Tibial nerve (tissue), 4 donors: ENCODE measurements at regions not wholly inside any gene's neighbourhood (a gene's known extent, or its start where the extent isn't known, plus 50 kb on each side); places are given as distances from the start of the nearest gene placed in this dataset.

ENCODE experiments used
- DNase-seq, 2 donors: peaks; one replicate each; pipeline ENCODE4 v3.0.0-alpha.2; 2019; ENCODE audit warnings: low spot score in 2 of 2
- H3K27ac ChIP-seq, 4 donors: fragments of 200-600 bp; sonication (generic) in 3 of 4; one replicate each; pipeline ENCODE4 v1.5.1; 2017 to 2019; ENCODE audit warnings: mild to moderate bottlenecking in 1 of 4
- H3K27me3 ChIP-seq, 2 donors: fragments of 200-600 bp; sonication (generic) in 1 of 2; one replicate each; pipeline versions ENCODE4 v1.5.1 to v1.6.0; 2017 to 2019
- H3K36me3 ChIP-seq, 3 donors: fragments of 200-600 bp; sonication (generic); one replicate each; pipeline ENCODE4 v1.5.1; 2018 to 2019
- H3K4me1 ChIP-seq, 4 donors: fragments of 200-600 bp; sonication (generic) in 3 of 4; one replicate each; pipeline ENCODE4 v1.5.1; 2017 to 2019
- H3K4me3 ChIP-seq, 4 donors: fragments of 200-600 bp; sonication (generic) in 3 of 4; one replicate each; pipeline ENCODE4 v1.5.1; 2017 to 2019; ENCODE audit warnings: mild to moderate bottlenecking in 1 of 4, moderate library complexity in 1 of 4
- H3K9me3 ChIP-seq, 4 donors: fragments of 200-600 bp; sonication (generic) in 3 of 4; one replicate each; pipeline ENCODE4 v1.5.1; 2017 to 2019
- EP300 ChIP-seq, 2 donors: sonication (generic); formaldehyde crosslinking; IDR thresholded peaks; one replicate each; pipeline ENCODE4 v1.6.1; 2017; ENCODE audit warnings: antibody characterized with exemption in 2 of 2, mild to moderate bottlenecking in 1 of 2
- POLR2A ChIP-seq, 2 donors: fragments of 450-650 bp; IDR thresholded peaks; one replicate each; pipeline ENCODE4 v1.6.1; 2017; ENCODE audit warnings: antibody characterized with exemption in 2 of 2, mild to moderate bottlenecking in 2 of 2, moderate library complexity in 2 of 2
- WGBS, 2 donors: methylation state at CpG; one replicate each; pipeline ENCODE4 v1.1.5; 2018; 5-methylcytosine and 5-hydroxymethylcytosine counted together
- TF ChIP-seq, protein P1 (sequence below), 5 experiments: fragments of 200-600 bp in 3 of 5; fragments of 450-650 bp in 2 of 5; sonication (generic) in 3 of 5; IDR thresholded peaks; one replicate each; pipeline ENCODE4 v1.5.1; 2016 to 2019; ENCODE audit warnings: antibody characterized with exemption in 5 of 5, mild to moderate bottlenecking in 3 of 5, moderate library complexity in 2 of 5

DNA sequence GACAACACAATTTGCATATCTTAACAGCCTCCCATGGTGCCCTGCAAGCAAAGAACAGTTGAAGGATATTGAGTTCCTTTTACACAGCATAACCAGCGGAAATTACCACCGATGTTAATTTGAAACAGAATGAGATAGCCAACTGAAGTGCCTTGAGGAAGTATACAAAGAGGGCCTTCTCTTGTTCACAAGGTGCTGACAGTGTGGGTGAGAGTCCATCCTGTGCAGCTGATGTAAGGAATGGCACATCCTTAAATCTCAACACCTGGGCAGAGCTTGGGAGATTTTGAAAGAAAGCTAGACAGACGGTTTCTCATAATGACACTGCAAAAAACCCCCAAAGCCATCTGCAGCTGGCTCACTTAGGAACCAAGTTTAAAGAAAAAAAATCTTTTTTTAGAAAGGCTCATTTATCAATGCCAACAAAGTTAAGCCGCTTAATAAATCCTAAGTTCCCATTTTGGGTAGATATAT is 818.6 kb downstream of the KCNJ2 start:
- DNase-seq = no peak
- H3K9me3 ChIP-seq = peaks cover 0 to 28% (median 0%) of the 10 kb centered on the region in 4 donors
- TF ChIP-seq EP300 (IDR thresholded peaks at IDR 0.05) (no peak), POLR2A (IDR thresholded peaks at IDR 0.05) (no peak)
- TF ChIP-seq, protein P1, sequence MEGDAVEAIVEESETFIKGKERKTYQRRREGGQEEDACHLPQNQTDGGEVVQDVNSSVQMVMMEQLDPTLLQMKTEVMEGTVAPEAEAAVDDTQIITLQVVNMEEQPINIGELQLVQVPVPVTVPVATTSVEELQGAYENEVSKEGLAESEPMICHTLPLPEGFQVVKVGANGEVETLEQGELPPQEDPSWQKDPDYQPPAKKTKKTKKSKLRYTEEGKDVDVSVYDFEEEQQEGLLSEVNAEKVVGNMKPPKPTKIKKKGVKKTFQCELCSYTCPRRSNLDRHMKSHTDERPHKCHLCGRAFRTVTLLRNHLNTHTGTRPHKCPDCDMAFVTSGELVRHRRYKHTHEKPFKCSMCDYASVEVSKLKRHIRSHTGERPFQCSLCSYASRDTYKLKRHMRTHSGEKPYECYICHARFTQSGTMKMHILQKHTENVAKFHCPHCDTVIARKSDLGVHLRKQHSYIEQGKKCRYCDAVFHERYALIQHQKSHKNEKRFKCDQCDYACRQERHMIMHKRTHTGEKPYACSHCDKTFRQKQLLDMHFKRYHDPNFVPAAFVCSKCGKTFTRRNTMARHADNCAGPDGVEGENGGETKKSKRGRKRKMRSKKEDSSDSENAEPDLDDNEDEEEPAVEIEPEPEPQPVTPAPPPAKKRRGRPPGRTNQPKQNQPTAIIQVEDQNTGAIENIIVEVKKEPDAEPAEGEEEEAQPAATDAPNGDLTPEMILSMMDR (IDR thresholded peaks at IDR 0.05) = no peak
- no peaks in the 10 kb centered on the region for H3K36me3 ChIP-seq
- no peaks in the 10 kb centered on the region for H3K27me3 ChIP-seq
- no peak overlapping the region for H3K4me3 ChIP-seq
- 47 to 55% methylated on average over 4 of the region's 4 CpGs for WGBS, 2 donors
- no peak overlapping the region for H3K27ac ChIP-seq
- H3K4me1 ChIP-seq = no peaks in the 10 kb centered on the region

GRCh38 chr17:70988622-70989021 is 819.3 kb downstream of the KCNJ2 start:
- no peak overlapping the region for H3K27ac ChIP-seq
- TF ChIP-seq, protein P1 (IDR thresholded peaks at IDR 0.05) = no peak
- TF ChIP-seq POLR2A (IDR thresholded peaks at IDR 0.05) (no peak), EP300 (IDR thresholded peaks at IDR 0.05) (no peak)

DNA sequence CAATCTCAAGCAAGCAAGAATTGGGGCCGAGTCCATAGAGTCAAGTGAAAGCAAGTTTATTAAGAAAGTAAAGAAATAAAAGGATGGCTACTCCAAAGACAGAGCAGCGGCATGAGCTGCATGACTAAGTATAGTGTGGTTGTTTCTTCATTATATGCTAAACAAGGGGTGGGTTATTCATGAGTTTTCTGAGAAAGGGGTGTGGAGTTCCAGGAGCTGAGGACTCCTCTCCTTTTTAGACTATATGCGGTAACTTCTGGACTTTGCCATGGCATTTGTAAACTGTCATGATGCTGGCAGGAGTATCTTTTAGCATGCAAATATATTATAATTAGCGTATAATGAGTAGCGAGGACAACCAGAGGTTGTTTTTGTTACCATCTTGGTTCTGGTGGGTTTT is 819.9 kb downstream of the KCNJ2 start:
- Histone ChIP-seq H3K27ac (no peak overlapping the region), H3K9me3 (peaks cover 0 to 18% (median 0%) of the 10 kb centered on the region in 4 donors), H3K4me3 (no peak overlapping the region), H3K27me3 (no peaks in the 10 kb centered on the region), H3K36me3 (no peaks in the 10 kb centered on the region), H3K4me1 (no peaks in the 10 kb centered on the region)
- WGBS, 2 donors = 90 to 91% methylated on average over 5 of the region's 5 CpGs
- DNase-seq = no peak
- TF ChIP-seq POLR2A (IDR thresholded peaks at IDR 0.05) (no peak), EP300 (IDR thresholded peaks at IDR 0.05) (no peak)
- TF ChIP-seq, protein P1 (IDR thresholded peaks at IDR 0.05) = no peak

More at GRCh38 chr17:70988622-70989021, 819.3 kb downstream of the KCNJ2 start:
- Histone ChIP-seq H3K27me3 (no peaks in the 10 kb centered on the region), H3K4me3 (no peak overlapping the region), H3K4me1 (no peaks in the 10 kb centered on the region), H3K9me3 (peaks cover 0 to 25% (median 0%) of the 10 kb centered on the region in 4 donors), H3K36me3 (no peaks in the 10 kb centered on the region)
- no peak for DNase-seq
- 79 to 80% methylated on average over 1 of the region's 1 CpG for WGBS, 2 donors

DNA sequence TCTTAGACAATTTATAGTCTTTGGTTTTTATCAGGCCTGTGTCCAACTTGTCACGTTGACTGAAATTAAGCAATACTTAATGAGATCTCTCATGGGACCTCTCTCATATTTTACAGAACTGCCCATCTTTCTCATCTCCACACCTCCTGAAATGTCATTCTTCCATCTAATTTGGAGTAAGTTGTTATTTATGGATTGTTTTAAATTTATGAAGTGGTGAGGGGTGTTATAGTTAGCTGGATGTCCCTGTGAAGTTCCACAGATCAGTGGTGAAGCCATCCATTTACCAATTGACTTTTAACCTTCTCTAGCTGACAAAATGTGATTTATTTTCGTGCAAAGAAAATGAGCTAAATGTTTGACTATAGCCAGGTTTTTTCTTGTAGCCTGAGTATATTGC is 824.9 kb downstream of the KCNJ2 start:
- no peak for DNase-seq
- H3K27me3 ChIP-seq = no peaks in the 10 kb centered on the region
- no peaks in the 10 kb centered on the region for H3K9me3 ChIP-seq
- no peaks in the 10 kb centered on the region for H3K4me1 ChIP-seq
- H3K4me3 ChIP-seq = no peak overlapping the region
- H3K36me3 ChIP-seq = no peaks in the 10 kb centered on the region
- H3K27ac ChIP-seq = no peak overlapping the region
- 59 to 68% methylated on average over 2 of the region's 2 CpGs for WGBS, 2 donors
- TF ChIP-seq POLR2A (IDR thresholded peaks at IDR 0.05) (no peak), EP300 (IDR thresholded peaks at IDR 0.05) (no peak)
- TF ChIP-seq, protein P1 (IDR thresholded peaks at IDR 0.05) = no peak

GRCh38 chr17:70995997-70996396 is 826.7 kb downstream of the KCNJ2 start:
- Histone ChIP-seq H3K27me3 (no peaks in the 10 kb centered on the region), H3K27ac (no peak overlapping the region), H3K4me3 (no peak overlapping the region), H3K4me1 (no peaks in the 10 kb centered on the region), H3K9me3 (no peaks in the 10 kb centered on the region), H3K36me3 (no peaks in the 10 kb centered on the region)
- TF ChIP-seq POLR2A (IDR thresholded peaks at IDR 0.05) (no peak), EP300 (IDR thresholded peaks at IDR 0.05) (no peak)
- TF ChIP-seq, protein P1 (IDR thresholded peaks at IDR 0.05) = no peak
- no peak for DNase-seq
